ENCODE measurements at regions not wholly inside any gene's neighbourhood (a gene's known extent, or its start where the extent isn't known, plus 50 kb on each side); places are given as distances from the start of the nearest gene placed in this dataset.
"Not testable (repeated sequence)": the region's sequence is repeated elsewhere in the genome, so short reads cannot be mapped to it uniquely, and the experiment has no call there.

GRCh38 chr9:84511651-84512050 is 157.9 kb upstream of the NTRK2 start:
- no peak for DNase-seq (ENCODE audit: low read depth)

GRCh38 chr9:84512493-84512892 is 157.0 kb upstream of the NTRK2 start:
- no peak for DNase-seq (ENCODE audit: low read depth)

GRCh38 chr9:84513473-84513872 is 156.1 kb upstream of the NTRK2 start:
- no peak for DNase-seq (ENCODE audit: low read depth)

- no peak for DNase-seq (ENCODE audit: low read depth)
These were observed 155.6 kb upstream of the NTRK2 start for GRCh38 chr9:84513979-84514378.

- DNase-seq (ENCODE audit: low read depth) = no peak
These were observed 155.1 kb upstream of the NTRK2 start for GRCh38 chr9:84514421-84514820.

- DNase-seq (ENCODE audit: low read depth) = no peak
These were observed 152.5 kb upstream of the NTRK2 start for GRCh38 chr9:84517026-84517425.

GRCh38 chr9:84519413-84519812 is 150.1 kb upstream of the NTRK2 start:
- no peak for DNase-seq (ENCODE audit: low read depth)

- no peak for DNase-seq (ENCODE audit: low read depth)
These were observed 148.3 kb upstream of the NTRK2 start for GRCh38 chr9:84521208-84521607.

- not testable (repeated sequence) for DNase-seq (ENCODE audit: low read depth)
These were observed 143.3 kb upstream of the NTRK2 start for GRCh38 chr9:84526211-84526610.

GRCh38 chr9:84527060-84527720 is 142.3 kb upstream of the NTRK2 start:
- not testable (repeated sequence) for DNase-seq (ENCODE audit: low read depth)

- not testable (repeated sequence) for DNase-seq (ENCODE audit: low read depth)
These were observed 133.6 kb upstream of the NTRK2 start for GRCh38 chr9:84535973-84536372.

GRCh38 chr9:84538879-84539278 is 130.7 kb upstream of the NTRK2 start:
- no peak for DNase-seq (ENCODE audit: low read depth)

GRCh38 chr9:84542554-84542953 is 127.0 kb upstream of the NTRK2 start:
- no peak for DNase-seq (ENCODE audit: low read depth)

GRCh38 chr9:84554069-84554664 is 115.4 kb upstream of the NTRK2 start:
- DNase-seq (ENCODE audit: low read depth) = no peak

- no peak for DNase-seq (ENCODE audit: low read depth)
These were observed 113.0 kb upstream of the NTRK2 start for GRCh38 chr9:84556556-84556955.

- no peak for DNase-seq (ENCODE audit: low read depth)
These were observed 111.8 kb upstream of the NTRK2 start for GRCh38 chr9:84557751-84558150.

- no peak for DNase-seq (ENCODE audit: low read depth)
These were observed 105.8 kb upstream of the NTRK2 start for GRCh38 chr9:84563691-84564090.

- no peak for DNase-seq (ENCODE audit: low read depth)
These were observed 101.7 kb upstream of the NTRK2 start for GRCh38 chr9:84567805-84568204.

GRCh38 chr9:84570482-84571154 is 98.9 kb upstream of the NTRK2 start:
- DNase-seq (ENCODE audit: low read depth) = no peak

GRCh38 chr9:84573083-84573482 is 96.4 kb upstream of the NTRK2 start:
- no peak for DNase-seq (ENCODE audit: low read depth)

- DNase-seq (ENCODE audit: low read depth) = no peak
These were observed 93.8 kb upstream of the NTRK2 start for GRCh38 chr9:84575705-84576104.

- DNase-seq (ENCODE audit: low read depth) = no peak
These were observed 85.7 kb upstream of the NTRK2 start for GRCh38 chr9:84583866-84584265.

- DNase-seq (ENCODE audit: low read depth) = no peak
These were observed 82.9 kb upstream of the NTRK2 start for GRCh38 chr9:84586662-84587061.

- DNase-seq (ENCODE audit: low read depth) = no peak
These were observed 82.4 kb upstream of the NTRK2 start for GRCh38 chr9:84587153-84587552.
